IPS-11a (cell line): ENCODE measurements at regions not wholly inside any gene's neighbourhood (a gene's known extent, or its start where the extent isn't known, plus 50 kb on each side); places are given as distances from the start of the nearest gene placed in this dataset.
"Not testable (repeated sequence)": the region's sequence is repeated elsewhere in the genome, so short reads cannot be mapped to it uniquely, and the experiment has no call there.

Experiments
- H3K4me3 ChIP-seq: one replicate; pipeline ENCODE4 v1.5.1; 2013; ENCODE audit warnings: low read depth, low read length, control low read depth

- no peak overlapping the region for H3K4me3 ChIP-seq
Observed at GRCh38 chr1:9459816-9460407, 79.4 kb upstream of the SLC25A33 start.

DNA sequence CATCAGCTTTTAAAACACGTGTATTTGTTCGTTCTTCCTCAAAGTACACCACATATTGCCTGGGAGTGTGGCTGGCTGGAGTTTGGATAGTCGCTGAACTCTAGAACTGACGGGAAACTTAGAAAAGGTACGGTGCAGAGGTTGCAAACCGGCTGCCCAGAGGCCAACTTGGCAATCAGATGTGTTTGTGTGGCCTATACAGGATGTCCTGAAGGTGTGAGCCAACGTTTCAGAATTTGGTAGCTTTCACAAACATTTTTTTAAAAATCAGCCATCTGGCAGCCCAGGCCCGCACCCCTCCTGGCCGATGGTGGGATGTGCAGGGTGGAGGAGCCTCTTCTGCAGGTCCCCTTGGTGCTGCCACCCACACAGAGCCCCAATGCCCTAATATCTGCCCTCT is 73.6 kb upstream of the SLC25A33 start:
- H3K4me3 ChIP-seq = no peak overlapping the region

GRCh38 chr1:9466780-9467758 is 72.2 kb upstream of the SLC25A33 start:
- no peak overlapping the region for H3K4me3 ChIP-seq

DNA sequence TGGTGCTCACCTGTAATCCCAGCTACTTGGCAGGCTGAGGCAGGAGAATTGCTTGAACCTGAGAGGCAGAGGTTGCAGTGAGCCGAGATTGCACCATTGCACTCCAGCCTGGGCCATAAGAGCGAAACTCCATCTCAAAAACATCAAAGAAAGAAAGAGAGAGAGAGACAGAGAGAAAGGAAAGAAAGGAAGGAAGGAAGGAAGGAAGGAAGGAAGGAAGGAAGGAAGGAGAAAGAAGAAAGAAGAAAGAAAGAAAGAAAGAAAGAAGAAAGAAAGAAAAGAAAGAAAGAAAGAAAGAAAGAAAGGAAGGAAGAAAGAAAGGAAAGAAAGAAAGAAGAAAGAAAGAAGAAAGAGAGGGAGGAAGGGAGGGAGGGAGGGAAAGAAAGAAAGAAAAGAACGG is 69.4 kb upstream of the SLC25A33 start:
- H3K4me3 ChIP-seq = not testable (repeated sequence)

GRCh38 chr1:9471679-9472078 is 67.6 kb upstream of the SLC25A33 start:
- H3K4me3 ChIP-seq = no peak overlapping the region

- no peak overlapping the region for H3K4me3 ChIP-seq
Observed at GRCh38 chr1:9472386-9473031, 66.8 kb upstream of the SLC25A33 start.

GRCh38 chr1:9473032-9473807 is 66.0 kb upstream of the SLC25A33 start:
- no peak overlapping the region for H3K4me3 ChIP-seq

DNA sequence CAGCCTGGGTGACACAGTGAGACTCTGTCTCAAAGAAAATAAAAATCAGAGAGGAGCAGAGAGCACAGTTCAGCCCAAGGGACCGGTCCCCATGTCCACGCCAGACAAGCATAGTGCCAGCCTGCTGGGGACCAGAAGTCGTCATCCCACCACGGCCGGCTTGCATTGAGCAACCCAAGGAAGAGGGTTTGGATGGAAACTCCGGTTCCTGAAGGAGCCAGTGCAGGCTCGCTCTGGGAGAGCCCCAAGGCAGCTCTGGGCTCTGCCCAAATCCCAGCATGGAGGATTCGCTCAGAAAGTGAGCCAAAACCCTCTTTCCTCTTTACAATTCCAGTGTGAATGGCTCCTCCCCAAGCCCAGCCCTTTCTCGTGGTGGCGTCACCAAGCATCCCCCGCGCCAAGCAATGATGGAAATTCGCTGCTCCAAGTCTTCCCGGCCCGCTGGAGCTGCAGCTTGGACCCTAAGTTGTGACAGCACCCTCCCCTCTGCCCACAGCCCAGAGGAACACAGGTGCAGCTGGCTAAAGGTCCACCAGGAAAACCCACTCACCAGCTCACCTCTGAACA is 64.1 kb upstream of the SLC25A33 start:
- H3K4me3 ChIP-seq = no peak overlapping the region

DNA sequence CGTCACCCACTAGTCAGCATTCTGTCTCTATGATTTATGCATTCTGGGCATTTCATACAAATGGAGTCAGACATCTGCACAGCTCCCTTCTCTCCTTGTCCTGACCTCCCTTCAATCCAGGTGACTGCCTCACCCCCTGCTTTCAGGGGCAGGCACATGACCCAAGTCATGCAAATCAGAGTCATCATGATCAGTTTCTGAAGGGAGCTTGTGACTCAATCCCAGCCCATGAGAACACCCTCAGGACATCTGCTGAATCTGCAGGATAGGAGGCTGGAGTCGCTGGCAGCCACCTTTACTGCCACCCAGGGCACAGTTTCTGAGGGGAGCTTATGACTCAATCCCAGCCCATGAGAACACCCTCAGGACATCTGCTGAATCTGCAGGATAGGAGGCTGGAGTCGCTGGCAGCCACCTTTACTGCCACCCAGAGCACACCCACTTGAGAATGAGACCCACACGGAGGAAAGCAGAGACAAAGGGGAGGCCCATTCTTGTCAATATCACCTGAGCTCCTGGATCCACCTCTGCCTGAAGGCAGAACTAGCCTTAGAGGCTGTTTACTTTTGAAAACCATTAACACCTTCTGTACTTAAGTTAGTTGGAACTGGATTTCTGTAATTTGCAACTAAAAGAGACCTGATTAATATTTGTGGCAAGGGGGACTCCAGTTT is 62.3 kb upstream of the SLC25A33 start:
- no peak overlapping the region for H3K4me3 ChIP-seq

- H3K4me3 ChIP-seq = no peak overlapping the region
Observed at GRCh38 chr1:9477535-9477934, 61.7 kb upstream of the SLC25A33 start.

- no peak overlapping the region for H3K4me3 ChIP-seq
Observed at GRCh38 chr1:9478021-9478420, 61.2 kb upstream of the SLC25A33 start.

DNA sequence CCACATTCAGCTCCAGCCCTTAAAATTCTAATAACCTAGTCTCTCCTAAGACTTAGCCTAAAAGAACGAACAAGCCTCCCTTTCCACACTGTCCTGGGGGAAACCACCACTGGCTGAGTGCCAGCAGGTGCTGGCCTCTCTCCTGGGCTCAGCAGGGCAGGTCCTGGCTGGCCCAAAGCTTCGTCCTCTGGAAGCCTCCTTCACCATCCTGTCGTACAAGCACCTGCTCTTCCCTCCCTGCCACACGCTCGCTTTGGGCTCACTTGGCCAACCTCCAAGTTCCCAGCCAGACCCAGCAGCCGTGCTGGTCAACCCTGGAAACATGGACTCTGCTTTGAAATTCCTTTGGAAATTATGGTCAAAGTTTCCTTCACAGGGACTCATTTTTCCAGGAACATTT is 58.2 kb upstream of the SLC25A33 start:
- H3K4me3 ChIP-seq = no peak overlapping the region

DNA sequence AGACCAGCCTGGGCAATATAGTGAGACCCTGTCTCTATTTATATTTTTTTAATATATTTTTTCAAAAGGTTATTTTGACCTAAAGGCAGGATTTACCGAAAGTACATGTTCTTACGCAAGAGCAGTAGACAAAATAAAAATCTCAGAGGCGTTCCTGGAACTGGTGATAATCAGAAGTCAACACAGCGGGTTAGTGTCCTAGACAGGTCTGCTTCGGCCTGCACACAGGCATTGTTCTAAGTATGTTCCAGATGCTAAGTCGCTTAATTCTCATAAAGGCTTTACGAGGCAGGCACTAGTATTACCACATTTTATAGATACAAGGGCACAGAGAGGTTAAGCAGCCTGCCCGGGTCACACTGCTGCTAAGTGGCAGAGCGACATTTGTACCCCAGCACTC is 56.9 kb upstream of the SLC25A33 start:
- H3K4me3 ChIP-seq = no peak overlapping the region

- no peak overlapping the region for H3K4me3 ChIP-seq
Observed at GRCh38 chr1:9482816-9483572, 56.3 kb upstream of the SLC25A33 start.

GRCh38 chr1:9486466-9487140 is 52.7 kb upstream of the SLC25A33 start:
- no peak overlapping the region for H3K4me3 ChIP-seq
